Loucy (cell line): ENCODE measurements at regions not wholly inside any gene's neighbourhood (a gene's known extent, or its start where the extent isn't known, plus 50 kb on each side); places are given as distances from the start of the nearest gene placed in this dataset.

ENCODE experiments used
- H2AFZ ChIP-seq: fragments of 200-600 bp; sonication (generic); 2 replicates; pipeline ENCODE4 v1.6.0; 2016; ENCODE audit warnings: antibody characterized with exemption, mild to moderate bottlenecking, low read length, moderate library complexity
- H3F3A ChIP-seq: fragments of 200-600 bp; 2 replicates; pipeline ENCODE4 v1.6.0; 2016; ENCODE audit warnings: antibody characterized with exemption, low read depth, mild to moderate bottlenecking
- H3K27me3 ChIP-seq: fragments of 200-600 bp; sonication (generic); 2 replicates; pipeline ENCODE4 v1.6.1; 2014; ENCODE audit warnings: low read length, mild to moderate bottlenecking; ENCODE audit not compliant: insufficient read depth, poor library complexity, severe bottlenecking
- H3K36me3 ChIP-seq: fragments of 200-600 bp; sonication (generic); 2 replicates; pipeline ENCODE4 v1.6.1; 2016; ENCODE audit warnings: low read length; ENCODE audit not compliant: insufficient read depth
- H3K4me1 ChIP-seq: fragments of 200-600 bp; sonication (generic); 2 replicates; pipeline ENCODE4 v1.5.1; 2014; ENCODE audit warnings: low read length, mild to moderate bottlenecking; ENCODE audit not compliant: insufficient read depth, poor library complexity, severe bottlenecking
- H3K4me2 ChIP-seq: fragments of 200-600 bp; sonication (generic); 2 replicates; pipeline ENCODE4 v1.6.0; 2014; ENCODE audit warnings: antibody characterized with exemption, low read length, low read depth, mild to moderate bottlenecking; ENCODE audit not compliant: poor library complexity, severe bottlenecking
- H3K4me3 ChIP-seq: fragments of 200-600 bp; sonication (generic); 2 replicates; pipeline ENCODE4 v1.5.1; 2014; ENCODE audit warnings: low read length, mild to moderate bottlenecking, mixed read lengths; ENCODE audit not compliant: poor library complexity, severe bottlenecking
- H3K79me2 ChIP-seq: fragments of 200-600 bp; sonication (generic); 2 replicates; pipeline ENCODE4 v1.6.1; 2014; ENCODE audit warnings: low read length; ENCODE audit not compliant: insufficient read depth
- H3K9ac ChIP-seq: fragments of 200-600 bp; sonication (generic); 2 replicates; pipeline ENCODE4 v1.6.0; 2014; ENCODE audit warnings: mild to moderate bottlenecking, low read depth, low read length, moderate library complexity; ENCODE audit not compliant: poor library complexity, severe bottlenecking
- H3K9me2 ChIP-seq: fragments of 200-600 bp; sonication (generic); replicated peaks from 2 replicates; pipeline ENCODE4 v1.6.1; 2016; ENCODE audit warnings: low read depth, low read length, mixed read lengths
- H3K9me3 ChIP-seq: fragments of 200-600 bp; sonication (generic); 2 replicates; pipeline ENCODE4 v1.6.1; 2014; ENCODE audit warnings: mild to moderate bottlenecking, antibody characterized with exemption, low read length, low read depth; ENCODE audit not compliant: insufficient read depth
- H4K20me1 ChIP-seq: fragments of 200-600 bp; sonication (generic); 2 replicates; pipeline ENCODE4 v1.6.0; 2014; ENCODE audit warnings: antibody characterized with exemption, low read length, mild to moderate bottlenecking; ENCODE audit not compliant: insufficient read depth, poor library complexity, severe bottlenecking
- CTCF ChIP-seq: fragments of 200-600 bp; sonication (generic); conservative IDR thresholded peaks from 2 replicates; pipeline ENCODE4 v1.5.1; 2014; ENCODE audit warnings: mild to moderate bottlenecking, antibody characterized with exemption, low read length
- EZH2phosphoT487 ChIP-seq: fragments of 200-600 bp; IDR thresholded peaks from 2 replicates; pipeline ENCODE4 v1.6.1; 2018; ENCODE audit warnings: antibody characterized with exemption, mild to moderate bottlenecking, moderate library complexity, borderline replicate concordance

GRCh38 chr11:38278457-38279141, 1680.6 kb upstream of the RAG2 start:
- no peaks in the 10 kb centered on the region for H3K9me2 ChIP-seq
- no peaks in the 10 kb centered on the region for H4K20me1 ChIP-seq
- no peaks in the 10 kb centered on the region for H3K36me3 ChIP-seq
- H3K4me2 ChIP-seq, result no peak overlapping the region
- no peak for TF ChIP-seq EZH2phosphoT487
- TF ChIP-seq CTCF, result no peak
- H3K9me3 ChIP-seq, result no peaks in the 10 kb centered on the region
- H3K9ac ChIP-seq, result no peak overlapping the region
- H3K4me1 ChIP-seq, result no peaks in the 10 kb centered on the region
- H3F3A ChIP-seq, result no peaks in the 10 kb centered on the region
- no peak overlapping the region for H2AFZ ChIP-seq
- H3K27me3 ChIP-seq, result no peaks in the 10 kb centered on the region
- no peaks in the 10 kb centered on the region for H3K79me2 ChIP-seq
- H3K4me3 ChIP-seq, result no peak overlapping the region

- no peaks in the 10 kb centered on the region for H3K27me3 ChIP-seq
- H3K9ac ChIP-seq, result no peak overlapping the region
- H3K9me3 ChIP-seq, result no peaks in the 10 kb centered on the region
- H3K4me2 ChIP-seq, result no peak overlapping the region
- TF ChIP-seq CTCF, result no peak
- TF ChIP-seq EZH2phosphoT487, result no peak
- no peaks in the 10 kb centered on the region for H3K79me2 ChIP-seq
- H3K9me2 ChIP-seq, result no peaks in the 10 kb centered on the region
- H3K36me3 ChIP-seq, result no peaks in the 10 kb centered on the region
- no peaks in the 10 kb centered on the region for H3F3A ChIP-seq
- no peak overlapping the region for H2AFZ ChIP-seq
- H3K4me3 ChIP-seq, result no peak overlapping the region
- no peaks in the 10 kb centered on the region for H4K20me1 ChIP-seq
- H3K4me1 ChIP-seq, result no peaks in the 10 kb centered on the region
Observed at GRCh38 chr11:38274031-38274430, 1676.0 kb upstream of the RAG2 start.

GRCh38 chr11:38272376-38272775, 1674.3 kb upstream of the RAG2 start:
- Histone ChIP-seq H2AFZ (no peak overlapping the region), H3K36me3 (no peaks in the 10 kb centered on the region), H3K9me2 (no peaks in the 10 kb centered on the region), H4K20me1 (no peaks in the 10 kb centered on the region), H3K4me1 (no peaks in the 10 kb centered on the region), H3F3A (no peaks in the 10 kb centered on the region), H3K9me3 (no peaks in the 10 kb centered on the region), H3K4me2 (no peak overlapping the region), H3K4me3 (no peak overlapping the region), H3K9ac (no peak overlapping the region), H3K79me2 (no peaks in the 10 kb centered on the region), H3K27me3 (no peaks in the 10 kb centered on the region)
- TF ChIP-seq EZH2phosphoT487, result no peak
- TF ChIP-seq CTCF, result no peak
